Gastrocnemius medialis (tissue), 4 donors: ENCODE measurements at regions not wholly inside any gene's neighbourhood (a gene's known extent, or its start where the extent isn't known, plus 50 kb on each side); places are given as distances from the start of the nearest gene placed in this dataset.

Experiments used
- POLR2A ChIP-seq, 2 donors: fragments of 450-650 bp; IDR thresholded peaks; one replicate each; pipeline ENCODE4 v1.6.1; 2017; ENCODE audit warnings: antibody characterized with exemption in 2 of 2, mild to moderate bottlenecking in 2 of 2, moderate library complexity in 2 of 2
- TF ChIP-seq, protein P1 (sequence below), 5 experiments: fragments of 450-650 bp in 3 of 5; fragments of 200-600 bp in 2 of 5; sonication (generic) in 2 of 5; IDR thresholded peaks in 4 of 5; conservative IDR thresholded peaks in 1 of 5; 1 replicate in 4 of 5; 2 replicates in 1 of 5; pipeline ENCODE4 v1.5.1; 2016 to 2019; ENCODE audit warnings: antibody characterized with exemption in 5 of 5, mild to moderate bottlenecking in 3 of 5, moderate library complexity in 3 of 5

DNA sequence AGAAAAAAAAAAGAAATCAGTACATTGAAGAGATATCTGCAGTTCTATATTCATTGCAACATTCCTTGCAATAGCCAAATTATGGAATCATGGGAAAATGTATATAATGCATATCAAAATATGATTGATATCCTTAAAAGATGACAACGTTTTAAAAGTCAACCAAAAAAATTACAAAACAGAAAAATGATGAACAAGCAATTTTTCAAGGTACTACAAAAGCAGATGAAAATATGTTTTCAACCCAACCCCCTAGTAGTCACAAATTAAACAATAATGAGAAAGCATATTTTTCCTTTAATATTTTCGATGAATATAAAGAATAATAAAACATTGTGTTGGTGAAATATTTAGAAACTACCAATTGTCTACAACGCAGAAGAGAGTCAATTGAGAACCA, 497.6 kb downstream of the MEI4 start:
- TF ChIP-seq, protein P1, sequence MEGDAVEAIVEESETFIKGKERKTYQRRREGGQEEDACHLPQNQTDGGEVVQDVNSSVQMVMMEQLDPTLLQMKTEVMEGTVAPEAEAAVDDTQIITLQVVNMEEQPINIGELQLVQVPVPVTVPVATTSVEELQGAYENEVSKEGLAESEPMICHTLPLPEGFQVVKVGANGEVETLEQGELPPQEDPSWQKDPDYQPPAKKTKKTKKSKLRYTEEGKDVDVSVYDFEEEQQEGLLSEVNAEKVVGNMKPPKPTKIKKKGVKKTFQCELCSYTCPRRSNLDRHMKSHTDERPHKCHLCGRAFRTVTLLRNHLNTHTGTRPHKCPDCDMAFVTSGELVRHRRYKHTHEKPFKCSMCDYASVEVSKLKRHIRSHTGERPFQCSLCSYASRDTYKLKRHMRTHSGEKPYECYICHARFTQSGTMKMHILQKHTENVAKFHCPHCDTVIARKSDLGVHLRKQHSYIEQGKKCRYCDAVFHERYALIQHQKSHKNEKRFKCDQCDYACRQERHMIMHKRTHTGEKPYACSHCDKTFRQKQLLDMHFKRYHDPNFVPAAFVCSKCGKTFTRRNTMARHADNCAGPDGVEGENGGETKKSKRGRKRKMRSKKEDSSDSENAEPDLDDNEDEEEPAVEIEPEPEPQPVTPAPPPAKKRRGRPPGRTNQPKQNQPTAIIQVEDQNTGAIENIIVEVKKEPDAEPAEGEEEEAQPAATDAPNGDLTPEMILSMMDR (IDR thresholded peaks at IDR 0.05 in 4 of 5, conservative IDR thresholded peaks at IDR 0.05 in 1 of 5) = no peak
- no peak for TF ChIP-seq POLR2A (IDR thresholded peaks at IDR 0.05)
